ENCODE measurements at regions not wholly inside any gene's neighbourhood (a gene's known extent, or its start where the extent isn't known, plus 50 kb on each side); places are given as distances from the start of the nearest gene placed in this dataset.

DNA sequence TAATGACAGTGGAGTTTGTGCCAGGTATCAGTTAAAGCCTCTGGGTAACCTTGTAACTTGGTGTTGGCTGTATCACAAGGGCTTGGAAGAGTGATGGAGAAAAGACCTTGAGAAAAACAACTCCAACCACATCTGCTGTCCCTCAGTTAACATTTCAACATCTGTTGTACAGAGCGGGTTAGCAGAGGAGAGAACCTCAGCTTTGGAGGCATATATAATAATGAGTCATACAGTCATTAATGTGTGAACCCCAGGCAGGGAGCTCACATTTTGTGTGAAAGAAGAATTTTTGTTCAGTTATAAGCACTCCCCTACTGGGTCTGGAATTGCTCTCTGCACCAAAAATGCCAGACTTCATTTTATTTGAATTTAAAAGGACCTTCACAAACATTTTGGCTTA, 439.5 kb downstream of the PDCD6IP start:
- H3K9ac ChIP-seq (ENCODE audit: low read length): no peak overlapping the region
- H3K4me2 ChIP-seq (ENCODE audit: low read length): no peak overlapping the region
- H4K20me1 ChIP-seq (ENCODE audit: insufficient read depth, low read length): no peaks in the 10 kb centered on the region
- no peak overlapping the region for H2AFZ ChIP-seq (ENCODE audit: low read depth, low read length)
- H3K27ac ChIP-seq (ENCODE audit: low read length): no peak overlapping the region
- no peak overlapping the region for H3K4me3 ChIP-seq (ENCODE audit: low read length)
- H3K36me3 ChIP-seq (replicated peaks; ENCODE audit: low read depth, low read length): no peaks in the 10 kb centered on the region
- no peaks in the 10 kb centered on the region for H3K27me3 ChIP-seq (ENCODE audit: low read depth, low read length)
- H3K4me1 ChIP-seq (ENCODE audit: low read length): no peaks in the 10 kb centered on the region
- no peaks in the 10 kb centered on the region for H3K9me3 ChIP-seq (ENCODE audit: insufficient read depth, low read length)
- no peak for TF ChIP-seq EZH2phosphoT487 (IDR thresholded peaks at IDR 0.05; ENCODE audit: low read depth)
- TF ChIP-seq, protein P1, sequence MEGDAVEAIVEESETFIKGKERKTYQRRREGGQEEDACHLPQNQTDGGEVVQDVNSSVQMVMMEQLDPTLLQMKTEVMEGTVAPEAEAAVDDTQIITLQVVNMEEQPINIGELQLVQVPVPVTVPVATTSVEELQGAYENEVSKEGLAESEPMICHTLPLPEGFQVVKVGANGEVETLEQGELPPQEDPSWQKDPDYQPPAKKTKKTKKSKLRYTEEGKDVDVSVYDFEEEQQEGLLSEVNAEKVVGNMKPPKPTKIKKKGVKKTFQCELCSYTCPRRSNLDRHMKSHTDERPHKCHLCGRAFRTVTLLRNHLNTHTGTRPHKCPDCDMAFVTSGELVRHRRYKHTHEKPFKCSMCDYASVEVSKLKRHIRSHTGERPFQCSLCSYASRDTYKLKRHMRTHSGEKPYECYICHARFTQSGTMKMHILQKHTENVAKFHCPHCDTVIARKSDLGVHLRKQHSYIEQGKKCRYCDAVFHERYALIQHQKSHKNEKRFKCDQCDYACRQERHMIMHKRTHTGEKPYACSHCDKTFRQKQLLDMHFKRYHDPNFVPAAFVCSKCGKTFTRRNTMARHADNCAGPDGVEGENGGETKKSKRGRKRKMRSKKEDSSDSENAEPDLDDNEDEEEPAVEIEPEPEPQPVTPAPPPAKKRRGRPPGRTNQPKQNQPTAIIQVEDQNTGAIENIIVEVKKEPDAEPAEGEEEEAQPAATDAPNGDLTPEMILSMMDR (IDR thresholded peaks at IDR 0.05; ENCODE audit: low read depth, low read length): no peak
- H3K79me2 ChIP-seq (ENCODE audit: low read length): no peaks in the 10 kb centered on the region

DNA sequence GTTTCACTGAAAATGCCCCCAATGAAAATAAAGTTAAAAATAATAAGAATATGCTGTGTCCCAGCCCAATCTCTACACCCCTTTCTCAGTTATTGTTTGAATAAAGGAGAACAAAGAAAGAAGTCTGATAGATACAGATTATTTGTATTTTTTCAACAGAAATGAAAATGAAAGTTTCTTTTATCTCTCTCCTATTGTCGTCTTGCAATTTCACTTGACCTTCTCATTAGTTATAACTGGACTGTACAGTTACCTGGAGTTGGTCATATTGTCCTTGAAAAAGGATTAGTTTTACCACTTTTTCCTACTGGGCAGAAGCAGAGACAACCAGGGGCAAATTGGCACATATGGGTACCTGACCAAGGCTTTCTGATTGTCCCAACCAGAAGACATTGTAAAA, 440.0 kb downstream of the PDCD6IP start:
- Histone ChIP-seq H4K20me1 (ENCODE audit: insufficient read depth, low read length) (no peaks in the 10 kb centered on the region), H2AFZ (ENCODE audit: low read depth, low read length) (no peak overlapping the region), H3K27me3 (ENCODE audit: low read depth, low read length) (no peaks in the 10 kb centered on the region), H3K79me2 (ENCODE audit: low read length) (no peaks in the 10 kb centered on the region), H3K4me3 (ENCODE audit: low read length) (no peak overlapping the region), H3K36me3 (replicated peaks; ENCODE audit: low read depth, low read length) (no peaks in the 10 kb centered on the region), H3K27ac (ENCODE audit: low read length) (no peak overlapping the region), H3K9ac (ENCODE audit: low read length) (no peak overlapping the region), H3K4me2 (ENCODE audit: low read length) (no peak overlapping the region), H3K9me3 (ENCODE audit: insufficient read depth, low read length) (no peaks in the 10 kb centered on the region), H3K4me1 (ENCODE audit: low read length) (no peaks in the 10 kb centered on the region)
- no peak for TF ChIP-seq EZH2phosphoT487 (IDR thresholded peaks at IDR 0.05; ENCODE audit: low read depth)
- TF ChIP-seq, protein P1 (IDR thresholded peaks at IDR 0.05; ENCODE audit: low read depth, low read length): no peak

DNA sequence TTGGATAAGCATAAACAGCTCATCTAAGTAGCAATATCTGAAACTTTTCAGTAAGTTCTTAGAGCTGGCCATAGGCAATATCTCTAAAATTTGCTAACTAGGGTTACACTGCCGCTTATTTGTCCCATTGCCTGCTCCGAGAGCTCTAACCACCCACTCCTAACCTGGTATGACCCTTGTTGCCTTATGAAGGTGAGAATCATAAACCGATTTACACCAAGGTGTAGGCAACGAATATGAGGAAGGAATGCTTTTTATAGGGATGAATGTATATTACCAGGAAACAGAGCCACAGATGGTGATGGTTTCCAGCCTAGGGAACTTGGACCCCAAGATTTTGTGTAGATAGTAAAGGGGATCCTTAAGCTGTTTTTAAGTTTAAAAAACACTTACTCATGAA, 440.9 kb downstream of the PDCD6IP start:
- no peaks in the 10 kb centered on the region for H3K9me3 ChIP-seq (ENCODE audit: insufficient read depth, low read length)
- H3K27ac ChIP-seq (ENCODE audit: low read length): no peak overlapping the region
- no peaks in the 10 kb centered on the region for H3K79me2 ChIP-seq (ENCODE audit: low read length)
- TF ChIP-seq EZH2phosphoT487 (IDR thresholded peaks at IDR 0.05; ENCODE audit: low read depth): no peak
- TF ChIP-seq, protein P1 (IDR thresholded peaks at IDR 0.05; ENCODE audit: low read depth, low read length): no peak
- H3K9ac ChIP-seq (ENCODE audit: low read length): no peak overlapping the region
- no peaks in the 10 kb centered on the region for H3K4me1 ChIP-seq (ENCODE audit: low read length)
- H4K20me1 ChIP-seq (ENCODE audit: insufficient read depth, low read length): no peaks in the 10 kb centered on the region
- no peak overlapping the region for H2AFZ ChIP-seq (ENCODE audit: low read depth, low read length)
- no peaks in the 10 kb centered on the region for H3K27me3 ChIP-seq (ENCODE audit: low read depth, low read length)
- no peak overlapping the region for H3K4me3 ChIP-seq (ENCODE audit: low read length)
- H3K36me3 ChIP-seq (replicated peaks; ENCODE audit: low read depth, low read length): no peaks in the 10 kb centered on the region
- H3K4me2 ChIP-seq (ENCODE audit: low read length): no peak overlapping the region

DNA sequence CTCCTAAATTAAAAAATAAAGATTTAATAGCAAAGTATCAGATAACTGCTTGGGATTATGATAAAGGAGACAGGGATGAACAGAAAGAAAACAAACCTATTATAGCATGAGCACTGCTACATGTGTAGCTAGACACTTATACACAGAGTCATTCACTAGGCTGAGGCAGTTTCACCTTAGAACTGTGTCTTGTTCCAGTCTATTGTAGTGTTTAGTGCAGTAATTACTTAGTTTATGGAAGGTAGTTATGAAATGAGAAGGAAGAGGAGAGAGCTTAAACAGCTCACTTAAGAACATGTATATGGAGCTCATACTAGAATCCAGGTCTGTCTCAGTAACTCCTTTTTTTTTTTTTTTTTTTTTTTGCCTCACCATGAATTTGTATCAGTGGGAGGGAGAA, 441.4 kb downstream of the PDCD6IP start:
- Histone ChIP-seq H3K4me1 (ENCODE audit: low read length) (no peaks in the 10 kb centered on the region), H3K4me3 (ENCODE audit: low read length) (no peak overlapping the region), H3K9me3 (ENCODE audit: insufficient read depth, low read length) (no peaks in the 10 kb centered on the region), H3K9ac (ENCODE audit: low read length) (no peak overlapping the region), H4K20me1 (ENCODE audit: insufficient read depth, low read length) (no peaks in the 10 kb centered on the region), H3K36me3 (replicated peaks; ENCODE audit: low read depth, low read length) (no peaks in the 10 kb centered on the region), H3K79me2 (ENCODE audit: low read length) (no peaks in the 10 kb centered on the region), H3K27me3 (ENCODE audit: low read depth, low read length) (no peaks in the 10 kb centered on the region), H3K4me2 (ENCODE audit: low read length) (no peak overlapping the region), H2AFZ (ENCODE audit: low read depth, low read length) (no peak overlapping the region), H3K27ac (ENCODE audit: low read length) (no peak overlapping the region)
- TF ChIP-seq, protein P1 (IDR thresholded peaks at IDR 0.05; ENCODE audit: low read depth, low read length): no peak
- no peak for TF ChIP-seq EZH2phosphoT487 (IDR thresholded peaks at IDR 0.05; ENCODE audit: low read depth)
